OCI-LY3 (cell line): ENCODE measurements at regions not wholly inside any gene's neighbourhood (a gene's known extent, or its start where the extent isn't known, plus 50 kb on each side); places are given as distances from the start of the nearest gene placed in this dataset.

Experiments used
- EZH2phosphoT487 ChIP-seq: fragments of 200-600 bp; shearing (Covaris generic); IDR thresholded peaks from 2 replicates; pipeline ENCODE4 v1.6.1; 2018; ENCODE audit warnings: antibody characterized with exemption, mixed run types, low read depth
- TF ChIP-seq, protein P1 (sequence below): fragments of 200-600, 300-600 bp; sonication (generic); IDR thresholded peaks from 2 replicates; pipeline ENCODE4 v1.5.1; 2014; ENCODE audit warnings: antibody characterized with exemption, low read length, low read depth

DNA sequence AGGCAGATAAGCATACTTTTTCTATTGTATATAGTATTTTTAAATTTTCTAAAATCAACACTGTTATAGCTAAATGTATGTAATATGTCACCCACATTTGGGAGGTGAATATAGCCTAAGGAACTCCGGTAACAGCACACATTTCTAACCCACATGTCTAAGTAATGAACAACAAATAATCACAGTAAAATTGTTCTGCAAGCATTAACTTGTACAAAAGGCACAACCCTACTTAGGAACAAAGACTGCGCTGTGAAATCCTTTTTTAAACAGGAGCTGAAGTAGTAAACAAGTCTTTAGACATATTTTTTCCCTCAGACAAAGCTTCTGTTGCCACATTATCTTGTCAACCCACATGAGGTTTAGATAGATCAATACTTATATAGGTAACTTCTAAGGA, 872.4 kb upstream of the SLC35B3 start:
- TF ChIP-seq, protein P1, sequence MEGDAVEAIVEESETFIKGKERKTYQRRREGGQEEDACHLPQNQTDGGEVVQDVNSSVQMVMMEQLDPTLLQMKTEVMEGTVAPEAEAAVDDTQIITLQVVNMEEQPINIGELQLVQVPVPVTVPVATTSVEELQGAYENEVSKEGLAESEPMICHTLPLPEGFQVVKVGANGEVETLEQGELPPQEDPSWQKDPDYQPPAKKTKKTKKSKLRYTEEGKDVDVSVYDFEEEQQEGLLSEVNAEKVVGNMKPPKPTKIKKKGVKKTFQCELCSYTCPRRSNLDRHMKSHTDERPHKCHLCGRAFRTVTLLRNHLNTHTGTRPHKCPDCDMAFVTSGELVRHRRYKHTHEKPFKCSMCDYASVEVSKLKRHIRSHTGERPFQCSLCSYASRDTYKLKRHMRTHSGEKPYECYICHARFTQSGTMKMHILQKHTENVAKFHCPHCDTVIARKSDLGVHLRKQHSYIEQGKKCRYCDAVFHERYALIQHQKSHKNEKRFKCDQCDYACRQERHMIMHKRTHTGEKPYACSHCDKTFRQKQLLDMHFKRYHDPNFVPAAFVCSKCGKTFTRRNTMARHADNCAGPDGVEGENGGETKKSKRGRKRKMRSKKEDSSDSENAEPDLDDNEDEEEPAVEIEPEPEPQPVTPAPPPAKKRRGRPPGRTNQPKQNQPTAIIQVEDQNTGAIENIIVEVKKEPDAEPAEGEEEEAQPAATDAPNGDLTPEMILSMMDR: no peak
- no peak for TF ChIP-seq EZH2phosphoT487
